Vagina (tissue), 2 donors: ENCODE measurements at regions not wholly inside any gene's neighbourhood (a gene's known extent, or its start where the extent isn't known, plus 50 kb on each side); places are given as distances from the start of the nearest gene placed in this dataset.

Experiments used
- DNase-seq, 2 donors: peaks; one replicate each; pipeline ENCODE4 v3.0.0-alpha.2; 2017; ENCODE audit errors: extremely low spot score in 2 of 2
- H3K27ac ChIP-seq: fragments of 200-600 bp; sonication (generic); one replicate; pipeline ENCODE4 v1.5.1; 2019
- H3K27me3 ChIP-seq: fragments of 200-600 bp; sonication (generic); one replicate; pipeline ENCODE4 v1.5.1; 2019
- H3K36me3 ChIP-seq, 2 donors: fragments of 200-600 bp; sonication (generic); one replicate each; pipeline ENCODE4 v1.5.1; 2017 to 2019
- H3K4me1 ChIP-seq: fragments of 200-600 bp; sonication (generic); one replicate; pipeline ENCODE4 v1.5.1; 2019
- H3K4me3 ChIP-seq, 2 donors: fragments of 200-600 bp; sonication (generic); 1 replicate in 1 of 2; 2 replicates in 1 of 2; pipeline ENCODE4 v1.5.1; 2016 to 2019
- H3K9me3 ChIP-seq: fragments of 200-600 bp; sonication (generic); one replicate; pipeline ENCODE4 v1.5.1; 2019
- POLR2A ChIP-seq, 2 donors: fragments of 450-650 bp; IDR thresholded peaks; one replicate each; pipeline ENCODE4 v1.6.1; 2017; ENCODE audit warnings: antibody characterized with exemption in 2 of 2, mild to moderate bottlenecking in 2 of 2, moderate library complexity in 2 of 2
- POLR2AphosphoS5 ChIP-seq, 2 donors: sonication (generic); formaldehyde crosslinking; IDR thresholded peaks; one replicate each; pipeline ENCODE4 v1.9.0; 2017; ENCODE audit warnings: antibody characterized with exemption in 2 of 2, mild to moderate bottlenecking in 2 of 2, low read depth in 1 of 2; ENCODE audit not compliant: insufficient read depth in 1 of 2
- intact Hi-C: fragments of 100-400 bp; cut with DNase I; formaldehyde crosslinking; loops from one replicate; pipeline ENCODE4 v1.15.1; 2023
- TF ChIP-seq, protein P1 (sequence below), 3 experiments: fragments of 450-650 bp in 2 of 3; fragments of 200-600 bp in 1 of 3; sonication (generic) in 1 of 3; IDR thresholded peaks; one replicate each; pipeline ENCODE4 v1.5.1; 2017 to 2019; ENCODE audit warnings: antibody characterized with exemption in 3 of 3, mild to moderate bottlenecking in 2 of 3, moderate library complexity in 2 of 3

DNA sequence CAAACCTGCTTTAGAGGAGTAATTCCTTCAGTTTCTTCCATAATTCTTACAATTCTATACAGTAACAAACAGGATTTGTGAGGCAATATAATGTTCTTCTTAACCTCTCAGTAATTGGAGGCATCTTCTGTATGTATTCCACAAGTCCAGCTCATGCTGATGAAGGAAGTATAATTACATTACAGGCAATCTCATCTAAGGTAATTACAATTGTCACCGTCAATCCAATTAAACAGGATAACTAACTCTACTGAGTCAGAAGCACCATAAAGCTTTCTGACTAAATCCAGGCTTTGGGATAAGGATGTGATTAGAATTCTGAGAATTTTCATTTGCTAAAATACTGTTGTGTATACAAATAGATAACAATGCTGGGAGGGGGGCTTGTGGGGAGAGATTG lies 115.2 kb upstream of the SEMA6D start:
- DNase-seq = no peak

GRCh38 chr15:47603026-47603425 lies 114.3 kb upstream of the SEMA6D start:
- Histone ChIP-seq H3K9me3 (no peaks in the 10 kb centered on the region), H3K36me3 (no peaks in the 10 kb centered on the region), H3K4me1 (no peaks in the 10 kb centered on the region), H3K27me3 (no peaks in the 10 kb centered on the region), H3K27ac (no peak overlapping the region), H3K4me3 (no peak overlapping the region)
- no peak for DNase-seq
- TF ChIP-seq POLR2A (IDR thresholded peaks at IDR 0.05) (no peak), POLR2AphosphoS5 (IDR thresholded peaks at IDR 0.05; ENCODE audit: insufficient read depth in 1 of 2, low read depth in 1 of 2) (no peak)
- TF ChIP-seq, protein P1, sequence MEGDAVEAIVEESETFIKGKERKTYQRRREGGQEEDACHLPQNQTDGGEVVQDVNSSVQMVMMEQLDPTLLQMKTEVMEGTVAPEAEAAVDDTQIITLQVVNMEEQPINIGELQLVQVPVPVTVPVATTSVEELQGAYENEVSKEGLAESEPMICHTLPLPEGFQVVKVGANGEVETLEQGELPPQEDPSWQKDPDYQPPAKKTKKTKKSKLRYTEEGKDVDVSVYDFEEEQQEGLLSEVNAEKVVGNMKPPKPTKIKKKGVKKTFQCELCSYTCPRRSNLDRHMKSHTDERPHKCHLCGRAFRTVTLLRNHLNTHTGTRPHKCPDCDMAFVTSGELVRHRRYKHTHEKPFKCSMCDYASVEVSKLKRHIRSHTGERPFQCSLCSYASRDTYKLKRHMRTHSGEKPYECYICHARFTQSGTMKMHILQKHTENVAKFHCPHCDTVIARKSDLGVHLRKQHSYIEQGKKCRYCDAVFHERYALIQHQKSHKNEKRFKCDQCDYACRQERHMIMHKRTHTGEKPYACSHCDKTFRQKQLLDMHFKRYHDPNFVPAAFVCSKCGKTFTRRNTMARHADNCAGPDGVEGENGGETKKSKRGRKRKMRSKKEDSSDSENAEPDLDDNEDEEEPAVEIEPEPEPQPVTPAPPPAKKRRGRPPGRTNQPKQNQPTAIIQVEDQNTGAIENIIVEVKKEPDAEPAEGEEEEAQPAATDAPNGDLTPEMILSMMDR (IDR thresholded peaks at IDR 0.05) = no peak
- intact Hi-C loops = no loop called here

More for the DNA sequence above, 115.2 kb upstream of the SEMA6D start:
- Histone ChIP-seq H3K27me3 (no peaks in the 10 kb centered on the region), H3K9me3 (no peaks in the 10 kb centered on the region), H3K36me3 (no peaks in the 10 kb centered on the region), H3K4me3 (no peak overlapping the region), H3K4me1 (no peaks in the 10 kb centered on the region), H3K27ac (no peak overlapping the region)
- intact Hi-C loops = no loop called here
- TF ChIP-seq POLR2AphosphoS5 (IDR thresholded peaks at IDR 0.05; ENCODE audit: insufficient read depth in 1 of 2, low read depth in 1 of 2) (no peak), POLR2A (IDR thresholded peaks at IDR 0.05) (no peak)
- TF ChIP-seq, protein P1 (IDR thresholded peaks at IDR 0.05) = no peak

GRCh38 chr15:47607695-47608094 lies 109.6 kb upstream of the SEMA6D start:
- Histone ChIP-seq H3K36me3 (no peaks in the 10 kb centered on the region), H3K27ac (no peak overlapping the region), H3K4me1 (no peaks in the 10 kb centered on the region), H3K27me3 (no peaks in the 10 kb centered on the region), H3K4me3 (no peak overlapping the region), H3K9me3 (no peaks in the 10 kb centered on the region)
- intact Hi-C loops = no loop called here
- DNase-seq = no peak
- no peak for TF ChIP-seq POLR2A (IDR thresholded peaks at IDR 0.05)
- TF ChIP-seq, protein P1 (IDR thresholded peaks at IDR 0.05) = no peak
- no peak for TF ChIP-seq POLR2AphosphoS5 (IDR thresholded peaks at IDR 0.05; ENCODE audit: insufficient read depth in 1 of 2, low read depth in 1 of 2)

- no peak for DNase-seq
- H3K4me3 ChIP-seq = no peak overlapping the region
- TF ChIP-seq POLR2AphosphoS5 (IDR thresholded peaks at IDR 0.05; ENCODE audit: insufficient read depth in 1 of 2, low read depth in 1 of 2) (no peak), POLR2A (IDR thresholded peaks at IDR 0.05) (no peak)
- TF ChIP-seq, protein P1 (IDR thresholded peaks at IDR 0.05) = no peak
- H3K27ac ChIP-seq = no peak overlapping the region
- no peaks in the 10 kb centered on the region for H3K9me3 ChIP-seq
- intact Hi-C loops = no loop called here
- H3K4me1 ChIP-seq = no peaks in the 10 kb centered on the region
- H3K36me3 ChIP-seq = no peaks in the 10 kb centered on the region
- no peaks in the 10 kb centered on the region for H3K27me3 ChIP-seq
Observed at GRCh38 chr15:47609693-47610092, 107.6 kb upstream of the SEMA6D start.

GRCh38 chr15:47610736-47611135 lies 106.6 kb upstream of the SEMA6D start:
- Histone ChIP-seq H3K4me1 (no peaks in the 10 kb centered on the region), H3K27me3 (no peaks in the 10 kb centered on the region), H3K36me3 (no peaks in the 10 kb centered on the region), H3K9me3 (no peaks in the 10 kb centered on the region), H3K4me3 (no peak overlapping the region), H3K27ac (no peak overlapping the region)
- TF ChIP-seq, protein P1 (IDR thresholded peaks at IDR 0.05) = no peak
- TF ChIP-seq POLR2A (IDR thresholded peaks at IDR 0.05) (no peak), POLR2AphosphoS5 (IDR thresholded peaks at IDR 0.05; ENCODE audit: insufficient read depth in 1 of 2, low read depth in 1 of 2) (no peak)
- no peak for DNase-seq
- intact Hi-C loops = no loop called here
